ENCODE measurements at regions not wholly inside any gene's neighbourhood (a gene's known extent, or its start where the extent isn't known, plus 50 kb on each side); places are given as distances from the start of the nearest gene placed in this dataset.

- no peak for DNase-seq
Measured at GRCh38 chr9:95822583-95823431, 52.7 kb upstream of the ERCC6L2 start.

- DNase-seq: no peak
Measured at GRCh38 chr9:95822015-95822414, 53.5 kb upstream of the ERCC6L2 start.

GRCh38 chr9:95820074-95820473, 55.4 kb upstream of the ERCC6L2 start:
- no peak for DNase-seq

- no peak for DNase-seq
Measured at GRCh38 chr9:95819636-95820035, 55.9 kb upstream of the ERCC6L2 start.

- DNase-seq: no peak
Measured at GRCh38 chr9:95817205-95817604, 58.3 kb upstream of the ERCC6L2 start.

- no peak for DNase-seq
Measured at GRCh38 chr9:95816716-95817115, 58.8 kb upstream of the ERCC6L2 start.

- no peak for DNase-seq
Measured at GRCh38 chr9:95815961-95816360, 59.5 kb upstream of the ERCC6L2 start.

DNA sequence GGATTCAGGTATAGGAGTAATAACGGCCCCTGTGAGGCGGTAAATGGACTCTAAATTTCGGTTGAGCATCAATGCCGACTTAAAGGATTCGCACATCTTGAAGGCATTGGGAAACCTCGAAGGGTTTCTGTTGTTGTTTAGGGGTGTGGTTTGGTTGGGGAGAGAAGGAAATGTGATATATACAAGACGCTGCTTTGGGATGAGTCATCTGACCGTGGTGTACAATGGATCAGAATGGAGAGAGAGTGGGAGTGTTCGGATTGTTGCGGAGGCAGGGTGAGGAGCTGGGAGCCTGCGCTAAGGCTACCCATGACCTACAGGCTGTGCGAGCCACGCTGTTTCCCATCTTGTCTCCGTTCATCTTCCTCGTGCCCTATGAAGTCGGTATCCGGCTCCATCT, 60.4 kb upstream of the ERCC6L2 start:
- no peak for DNase-seq

DNA sequence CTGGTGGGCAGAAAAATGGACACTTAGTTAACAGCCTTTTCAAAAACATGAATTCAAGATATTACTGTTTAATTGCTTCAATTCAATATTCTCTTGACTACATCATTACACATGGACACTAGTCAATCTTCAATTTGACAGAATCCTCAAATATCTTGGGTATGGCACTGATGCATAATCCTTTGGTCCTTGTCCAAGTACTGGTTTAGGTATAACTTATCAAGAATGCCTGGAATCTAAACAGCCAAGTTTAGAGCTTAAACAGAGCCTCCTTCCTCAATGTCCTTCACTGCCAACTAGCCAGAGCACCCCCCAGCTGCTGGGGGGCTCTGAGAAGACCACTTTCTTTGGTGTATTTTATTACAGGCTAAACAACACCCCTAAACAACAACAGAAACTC, 61.6 kb upstream of the ERCC6L2 start:
- DNase-seq: no peak

GRCh38 chr9:95810814-95811213, 64.7 kb upstream of the ERCC6L2 start:
- DNase-seq: no peak

- no peak for DNase-seq
Measured at GRCh38 chr9:95810133-95810532, 65.4 kb upstream of the ERCC6L2 start.

GRCh38 chr9:95809686-95810085, 65.8 kb upstream of the ERCC6L2 start:
- no peak for DNase-seq

DNA sequence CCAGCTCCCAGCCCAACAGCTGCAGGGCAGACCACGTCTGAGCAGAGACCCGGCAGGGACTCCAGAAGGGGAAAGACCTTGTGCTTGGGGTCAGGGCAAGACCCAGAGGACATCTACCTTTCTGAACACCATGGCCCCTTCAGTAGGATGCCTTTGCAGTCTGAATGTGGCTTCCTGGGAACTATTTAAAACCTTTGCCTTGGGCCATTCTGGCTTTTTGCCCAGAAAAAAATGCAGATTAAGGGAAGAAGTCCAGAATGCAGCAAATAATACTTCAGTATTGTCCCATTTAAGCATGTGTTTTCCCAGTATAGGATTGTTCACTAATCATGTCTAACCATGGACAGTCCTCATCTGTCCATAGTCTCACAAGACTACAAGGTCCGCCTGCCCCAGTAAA, 67.5 kb upstream of the ERCC6L2 start:
- DNase-seq: no peak

DNA sequence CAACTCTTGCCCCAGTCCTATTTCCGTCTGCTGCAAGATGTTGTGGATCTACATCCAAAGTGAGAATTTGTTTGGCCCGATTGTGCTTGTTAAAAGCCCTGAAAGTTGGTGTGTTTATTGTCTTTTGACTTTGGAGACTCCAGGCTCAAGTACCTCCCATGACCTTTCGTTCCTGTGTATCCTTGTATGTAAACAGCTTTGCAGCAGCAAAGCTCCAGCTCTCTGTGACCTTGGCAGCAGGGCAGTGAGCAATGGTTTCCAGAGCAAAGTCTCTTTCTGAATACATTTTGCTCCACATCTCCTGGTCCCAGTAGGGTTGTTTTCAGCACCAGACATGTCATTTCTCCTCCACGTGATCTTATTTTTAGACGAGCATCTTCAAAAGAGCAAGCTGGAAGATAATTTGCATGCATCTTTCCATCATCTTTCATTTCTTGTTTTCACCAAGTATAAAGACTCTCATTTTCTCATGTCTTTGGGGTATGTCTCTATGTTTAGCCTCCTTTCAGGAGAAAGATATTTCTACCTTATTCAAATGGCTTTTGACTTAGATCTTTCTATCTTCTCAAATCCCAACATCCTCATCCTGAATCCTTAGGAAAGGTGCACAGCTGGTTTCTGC, 68.1 kb upstream of the ERCC6L2 start:
- no peak for DNase-seq

GRCh38 chr9:95803197-95803596, 72.3 kb upstream of the ERCC6L2 start:
- DNase-seq: no peak

- DNase-seq: no peak
Measured at GRCh38 chr9:95801797-95802196, 73.7 kb upstream of the ERCC6L2 start.

DNA sequence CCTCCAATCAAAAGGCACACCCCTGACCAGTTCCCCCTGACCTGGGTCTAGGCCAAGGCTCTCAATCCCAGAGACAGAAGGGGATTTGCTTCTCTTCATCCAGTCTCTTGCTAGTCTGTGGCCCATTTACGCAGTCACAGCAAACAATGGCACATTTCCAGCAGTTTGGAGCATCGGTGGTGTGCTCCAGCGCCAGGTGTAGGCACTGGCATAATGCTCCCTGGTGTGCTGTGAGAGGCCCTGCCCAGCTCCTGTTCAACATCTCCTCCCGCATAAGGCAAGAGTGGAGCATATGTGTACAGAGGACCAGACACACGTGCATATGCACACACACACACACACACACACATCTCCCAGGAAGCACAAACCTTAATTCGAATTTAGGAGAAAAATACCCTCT, 79.5 kb upstream of the ERCC6L2 start:
- no peak for DNase-seq

GRCh38 chr9:95793924-95794828, 81.3 kb upstream of the ERCC6L2 start:
- DNase-seq: no peak

DNA sequence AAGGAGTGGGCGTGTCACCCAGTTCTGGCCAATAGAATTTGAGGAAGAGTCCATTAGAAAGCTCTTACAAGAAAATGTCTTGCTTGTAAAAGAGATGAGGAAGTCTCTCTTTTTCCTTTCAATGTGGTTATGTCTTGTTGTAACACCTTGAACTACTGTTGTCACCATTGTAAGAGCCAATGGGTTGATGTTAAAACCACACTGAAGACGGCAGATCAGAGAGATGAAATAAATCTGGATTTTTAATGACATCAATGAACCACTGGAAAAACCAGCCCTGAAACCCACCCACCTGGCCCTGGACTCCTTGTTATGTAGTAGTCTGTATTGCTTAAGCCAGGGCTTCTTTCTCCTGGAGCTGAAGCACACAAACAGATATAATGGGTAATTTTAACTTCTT, 83.8 kb upstream of the ERCC6L2 start:
- DNase-seq: no peak

GRCh38 chr9:95791286-95791685, 84.2 kb upstream of the ERCC6L2 start:
- DNase-seq: no peak

- DNase-seq: no peak
Measured at GRCh38 chr9:95788521-95788991, 86.9 kb upstream of the ERCC6L2 start.

DNA sequence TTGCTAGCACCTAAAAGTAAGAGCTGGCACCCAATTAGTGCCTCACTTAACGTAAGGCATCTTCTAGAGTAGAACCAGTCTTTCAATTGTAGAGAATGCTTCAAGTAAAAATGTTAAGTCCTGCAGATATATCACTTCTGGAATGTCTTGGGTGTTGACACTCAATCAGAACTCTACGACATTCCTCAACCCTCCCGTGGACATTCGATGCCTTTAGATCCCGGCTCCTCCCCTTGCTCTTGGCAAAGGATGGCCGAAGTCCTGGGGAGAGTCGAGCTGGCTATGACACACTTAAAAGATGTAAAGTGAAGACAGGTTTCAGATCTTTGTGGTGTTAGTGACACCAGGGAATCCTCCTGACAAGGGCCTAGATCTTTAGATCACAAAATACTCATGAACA, 87.5 kb upstream of the ERCC6L2 start:
- no peak for DNase-seq

DNA sequence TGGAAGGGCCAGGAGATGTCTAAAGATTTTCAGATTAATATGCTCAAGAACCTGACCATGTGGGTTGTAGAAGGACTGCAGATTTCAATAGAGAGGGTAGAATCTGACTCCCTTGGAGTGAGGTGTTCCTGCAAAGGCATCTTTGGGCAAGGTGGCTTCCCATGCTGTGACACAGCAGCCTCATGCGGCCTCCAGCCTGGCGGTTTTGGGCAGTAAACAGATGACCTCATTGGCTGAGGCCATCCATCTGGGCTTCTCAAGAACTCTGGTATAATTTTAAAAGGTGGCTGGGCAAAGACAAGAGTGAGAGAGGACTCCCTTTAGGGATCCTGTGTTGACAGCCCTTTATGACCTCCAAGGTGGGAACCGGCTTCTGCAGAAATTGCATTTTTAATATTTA, 90.3 kb upstream of the ERCC6L2 start:
- DNase-seq: no peak
